OCI-LY3 (cell line): ENCODE measurements at regions not wholly inside any gene's neighbourhood (a gene's known extent, or its start where the extent isn't known, plus 50 kb on each side); places are given as distances from the start of the nearest gene placed in this dataset.

Experiments
- H2AFZ ChIP-seq: fragments of 200-600, 300-600 bp; shearing (Covaris generic); 2 replicates; pipeline ENCODE4 v1.6.0; 2014; ENCODE audit warnings: antibody characterized with exemption, low read depth, low read length
- H3K27ac ChIP-seq: fragments of 200-600, 300-600 bp; sonication (generic); 2 replicates; pipeline ENCODE4 v1.5.1; 2014; ENCODE audit warnings: mild to moderate bottlenecking, low read length, moderate library complexity, mixed read lengths
- H3K27me3 ChIP-seq: fragments of 200-600, 300-600 bp; sonication (generic); 2 replicates; pipeline ENCODE4 v1.6.1; 2014; ENCODE audit warnings: low read depth, low read length, mixed read lengths
- H3K36me3 ChIP-seq: fragments of 200-600, 300-600 bp; sonication (generic); replicated peaks from 2 replicates; pipeline ENCODE3; 2014; ENCODE audit warnings: low read depth, low read length, mixed read lengths
- H3K4me1 ChIP-seq: fragments of 300-600, 200-600 bp; sonication (generic); 2 replicates; pipeline ENCODE4 v1.6.1; 2014; ENCODE audit warnings: low read length, mixed read lengths
- H3K4me2 ChIP-seq: fragments of 200-600, 300-600 bp; sonication (generic); 2 replicates; pipeline ENCODE4 v1.6.1; 2014; ENCODE audit warnings: low read length, mixed read lengths
- H3K4me3 ChIP-seq: fragments of 300-600, 200-600 bp; sonication (generic); 2 replicates; pipeline ENCODE4 v1.5.1; 2014; ENCODE audit warnings: antibody characterized with exemption, mild to moderate bottlenecking, low read length, moderate library complexity
- H3K79me2 ChIP-seq: fragments of 300-600, 200-600 bp; shearing (Covaris generic); 2 replicates; pipeline ENCODE4 v1.6.1; 2014; ENCODE audit warnings: mild to moderate bottlenecking, low read length, mixed read lengths
- H3K9ac ChIP-seq: fragments of 300-600, 200-600 bp; shearing (Covaris generic); 2 replicates; pipeline ENCODE4 v1.6.0; 2014; ENCODE audit warnings: mild to moderate bottlenecking, low read length, moderate library complexity
- H3K9me3 ChIP-seq: fragments of 200-600, 300-600 bp; shearing (Covaris generic); 2 replicates; pipeline ENCODE4 v1.6.1; 2014; ENCODE audit warnings: low read length, mixed read lengths; ENCODE audit not compliant: insufficient read depth
- H4K20me1 ChIP-seq: fragments of 200-600, 300-600 bp; sonication (generic); 2 replicates; pipeline ENCODE4 v1.6.1; 2016; ENCODE audit warnings: low read length, mixed read lengths; ENCODE audit not compliant: insufficient read depth
- EZH2phosphoT487 ChIP-seq: fragments of 200-600 bp; shearing (Covaris generic); IDR thresholded peaks from 2 replicates; pipeline ENCODE4 v1.6.1; 2018; ENCODE audit warnings: antibody characterized with exemption, mixed run types, low read depth
- TF ChIP-seq, protein P1 (sequence below): fragments of 200-600, 300-600 bp; sonication (generic); IDR thresholded peaks from 2 replicates; pipeline ENCODE4 v1.5.1; 2014; ENCODE audit warnings: antibody characterized with exemption, low read length, low read depth

GRCh38 chr2:234376229-234376628 is 120.7 kb downstream of the ARL4C start:
- no peak overlapping the region for H3K9ac ChIP-seq
- H4K20me1 ChIP-seq: no peaks in the 10 kb centered on the region
- no peak overlapping the region for H2AFZ ChIP-seq
- no peaks in the 10 kb centered on the region for H3K36me3 ChIP-seq
- H3K9me3 ChIP-seq: no peaks in the 10 kb centered on the region
- TF ChIP-seq EZH2phosphoT487: no peak
- TF ChIP-seq, protein P1, sequence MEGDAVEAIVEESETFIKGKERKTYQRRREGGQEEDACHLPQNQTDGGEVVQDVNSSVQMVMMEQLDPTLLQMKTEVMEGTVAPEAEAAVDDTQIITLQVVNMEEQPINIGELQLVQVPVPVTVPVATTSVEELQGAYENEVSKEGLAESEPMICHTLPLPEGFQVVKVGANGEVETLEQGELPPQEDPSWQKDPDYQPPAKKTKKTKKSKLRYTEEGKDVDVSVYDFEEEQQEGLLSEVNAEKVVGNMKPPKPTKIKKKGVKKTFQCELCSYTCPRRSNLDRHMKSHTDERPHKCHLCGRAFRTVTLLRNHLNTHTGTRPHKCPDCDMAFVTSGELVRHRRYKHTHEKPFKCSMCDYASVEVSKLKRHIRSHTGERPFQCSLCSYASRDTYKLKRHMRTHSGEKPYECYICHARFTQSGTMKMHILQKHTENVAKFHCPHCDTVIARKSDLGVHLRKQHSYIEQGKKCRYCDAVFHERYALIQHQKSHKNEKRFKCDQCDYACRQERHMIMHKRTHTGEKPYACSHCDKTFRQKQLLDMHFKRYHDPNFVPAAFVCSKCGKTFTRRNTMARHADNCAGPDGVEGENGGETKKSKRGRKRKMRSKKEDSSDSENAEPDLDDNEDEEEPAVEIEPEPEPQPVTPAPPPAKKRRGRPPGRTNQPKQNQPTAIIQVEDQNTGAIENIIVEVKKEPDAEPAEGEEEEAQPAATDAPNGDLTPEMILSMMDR: no peak
- no peaks in the 10 kb centered on the region for H3K79me2 ChIP-seq
- H3K27me3 ChIP-seq: no peaks in the 10 kb centered on the region; the same call in 1 of the 2 replicates
- no peak overlapping the region for H3K27ac ChIP-seq
- no peak overlapping the region for H3K4me2 ChIP-seq
- H3K4me3 ChIP-seq: no peak overlapping the region
- H3K4me1 ChIP-seq: no peaks in the 10 kb centered on the region

DNA sequence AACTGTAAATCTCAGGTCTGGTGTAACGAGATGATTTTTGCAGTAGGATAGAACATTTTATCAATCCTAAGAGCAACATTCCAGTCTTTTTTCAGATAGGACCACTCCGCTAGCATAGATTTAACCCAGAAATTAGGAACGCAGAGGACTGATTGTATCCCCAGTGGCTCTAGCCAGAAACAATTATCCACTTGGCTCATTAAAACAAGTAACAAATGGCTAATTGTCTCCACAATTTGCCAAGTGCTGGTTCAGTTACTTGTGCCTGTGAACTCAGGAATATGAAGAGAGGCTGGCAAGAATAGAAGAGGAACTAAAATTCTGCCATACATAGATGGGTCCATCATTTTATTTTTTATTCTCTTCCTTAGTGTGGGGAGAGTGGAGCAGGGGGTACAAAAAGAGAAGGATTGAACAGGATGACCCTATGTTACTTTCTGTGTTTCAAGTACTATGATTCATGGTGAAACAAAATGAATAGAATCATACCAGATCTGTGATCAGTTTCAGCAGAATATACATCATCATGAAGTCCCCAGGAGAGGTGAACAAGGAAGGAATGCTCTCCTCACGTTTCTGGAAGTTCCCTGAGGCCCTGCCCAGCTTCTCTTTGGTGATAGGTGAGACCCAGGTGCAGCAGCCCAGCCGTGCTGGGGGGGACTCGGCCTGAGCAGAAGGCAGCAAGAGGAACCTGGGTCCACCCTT is 121.6 kb downstream of the ARL4C start:
- no peaks in the 10 kb centered on the region for H4K20me1 ChIP-seq
- no peaks in the 10 kb centered on the region for H3K79me2 ChIP-seq
- TF ChIP-seq EZH2phosphoT487: no peak
- TF ChIP-seq, protein P1: no peak
- H3K4me1 ChIP-seq: no peaks in the 10 kb centered on the region
- no peaks in the 10 kb centered on the region; the same call in 1 of the 2 replicates for H3K27me3 ChIP-seq
- no peaks in the 10 kb centered on the region for H3K9me3 ChIP-seq
- no peaks in the 10 kb centered on the region for H3K36me3 ChIP-seq
- no peak overlapping the region for H3K4me3 ChIP-seq
- no peak overlapping the region for H3K9ac ChIP-seq
- H3K27ac ChIP-seq: no peak overlapping the region
- H3K4me2 ChIP-seq: no peak overlapping the region
- H2AFZ ChIP-seq: no peak overlapping the region

DNA sequence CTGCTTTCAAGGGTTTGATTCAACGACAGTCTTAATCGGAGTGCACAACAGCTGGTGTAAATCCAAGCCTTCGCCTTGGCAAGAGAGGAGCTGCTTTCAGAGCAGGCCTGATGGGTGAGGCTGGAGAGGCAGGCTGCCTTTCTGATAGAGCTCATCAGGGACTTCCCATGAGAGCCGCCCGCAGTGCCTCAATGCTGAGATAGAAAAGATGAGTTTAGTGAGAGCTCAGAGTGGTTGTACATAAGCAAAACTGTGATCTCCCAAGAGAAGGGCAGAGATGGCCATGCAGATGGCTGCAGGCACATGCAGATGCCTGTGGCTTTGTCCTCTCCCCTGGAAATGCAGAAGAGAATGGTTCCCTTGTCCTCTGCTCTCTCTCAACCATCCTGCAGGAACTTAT is 122.1 kb downstream of the ARL4C start:
- no peak overlapping the region for H3K4me2 ChIP-seq
- TF ChIP-seq EZH2phosphoT487: no peak
- TF ChIP-seq, protein P1: no peak
- no peaks in the 10 kb centered on the region for H3K36me3 ChIP-seq
- H2AFZ ChIP-seq: no peak overlapping the region
- H3K4me3 ChIP-seq: no peak overlapping the region
- H3K27ac ChIP-seq: no peak overlapping the region
- no peaks in the 10 kb centered on the region for H4K20me1 ChIP-seq
- no peaks in the 10 kb centered on the region; the same call in 1 of the 2 replicates for H3K27me3 ChIP-seq
- no peaks in the 10 kb centered on the region for H3K4me1 ChIP-seq
- H3K9ac ChIP-seq: no peak overlapping the region
- no peaks in the 10 kb centered on the region for H3K79me2 ChIP-seq
- no peaks in the 10 kb centered on the region for H3K9me3 ChIP-seq

DNA sequence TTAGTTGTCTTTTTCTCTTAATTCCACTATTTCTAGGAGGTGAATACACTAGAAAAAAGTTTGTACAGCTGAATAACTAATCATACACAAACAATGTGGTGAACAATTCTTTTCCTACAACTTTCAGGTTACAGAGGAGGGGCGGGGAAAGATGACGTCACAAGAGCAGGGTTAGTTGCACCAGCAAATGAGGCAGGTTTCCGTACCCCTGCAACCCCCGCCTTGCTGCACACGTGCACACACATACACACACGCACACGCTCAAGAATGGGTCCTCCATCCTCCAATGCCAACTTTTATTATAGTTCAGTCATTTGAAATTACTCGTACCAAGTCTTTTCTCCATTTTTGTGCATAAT is 122.8 kb downstream of the ARL4C start:
- Histone ChIP-seq H3K79me2 (no peaks in the 10 kb centered on the region), H4K20me1 (no peaks in the 10 kb centered on the region), H3K27me3 (no peaks in the 10 kb centered on the region; the same call in 1 of the 2 replicates), H3K27ac (no peak overlapping the region), H2AFZ (no peak overlapping the region), H3K9me3 (no peaks in the 10 kb centered on the region), H3K36me3 (no peaks in the 10 kb centered on the region), H3K9ac (no peak overlapping the region), H3K4me2 (no peak overlapping the region), H3K4me1 (no peaks in the 10 kb centered on the region), H3K4me3 (no peak overlapping the region)
- TF ChIP-seq, protein P1: no peak
- TF ChIP-seq EZH2phosphoT487: no peak
